GM18502 (cell line): ENCODE measurements at regions not wholly inside any gene's neighbourhood (a gene's known extent, or its start where the extent isn't known, plus 50 kb on each side); places are given as distances from the start of the nearest gene placed in this dataset.
"Not testable (repeated sequence)": the region's sequence is repeated elsewhere in the genome, so short reads cannot be mapped to it uniquely, and the experiment has no call there.

Experiments
- ATAC-seq: cut with Tn5 transposase; IDR thresholded peaks from one replicate; pipeline ENCODE4 v1.9.1; 2021; ENCODE audit warnings: mild to moderate bottlenecking; ENCODE audit not compliant: unreplicated experiment, poor library complexity

DNA sequence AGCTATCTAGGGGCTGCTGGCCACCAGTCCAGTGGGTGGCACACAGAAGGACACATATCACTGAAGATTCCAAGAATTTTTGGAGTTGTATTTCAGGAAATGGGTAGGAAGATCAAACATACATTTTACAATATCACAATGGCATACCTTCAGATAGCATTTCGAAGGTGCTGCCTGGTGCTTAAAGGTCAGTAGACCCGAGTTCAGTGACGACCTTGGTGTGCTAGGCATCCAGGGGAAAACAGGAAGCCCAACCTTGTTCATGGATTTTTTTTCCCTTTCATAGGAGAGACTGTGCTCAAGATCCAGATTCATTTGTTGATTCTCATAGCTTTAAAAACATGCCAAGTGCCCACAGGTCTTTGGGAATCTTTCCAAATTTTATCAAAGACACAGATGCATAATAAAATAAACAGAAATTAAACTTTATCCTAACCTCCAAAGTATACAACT is 51.0 kb upstream of the RCBTB2 start:
- ATAC-seq = no peak

GRCh38 chr13:48585456-48585840 is 52.6 kb upstream of the RCBTB2 start:
- no peak for ATAC-seq

GRCh38 chr13:48586591-48587103 is 53.8 kb upstream of the RCBTB2 start:
- ATAC-seq = no peak

GRCh38 chr13:48588120-48588519 is 55.2 kb upstream of the RCBTB2 start:
- ATAC-seq = no peak

GRCh38 chr13:48590141-48590901 is 57.4 kb upstream of the RCBTB2 start:
- ATAC-seq = no peak

GRCh38 chr13:48591124-48591872 is 58.4 kb upstream of the RCBTB2 start:
- not testable (repeated sequence) for ATAC-seq

DNA sequence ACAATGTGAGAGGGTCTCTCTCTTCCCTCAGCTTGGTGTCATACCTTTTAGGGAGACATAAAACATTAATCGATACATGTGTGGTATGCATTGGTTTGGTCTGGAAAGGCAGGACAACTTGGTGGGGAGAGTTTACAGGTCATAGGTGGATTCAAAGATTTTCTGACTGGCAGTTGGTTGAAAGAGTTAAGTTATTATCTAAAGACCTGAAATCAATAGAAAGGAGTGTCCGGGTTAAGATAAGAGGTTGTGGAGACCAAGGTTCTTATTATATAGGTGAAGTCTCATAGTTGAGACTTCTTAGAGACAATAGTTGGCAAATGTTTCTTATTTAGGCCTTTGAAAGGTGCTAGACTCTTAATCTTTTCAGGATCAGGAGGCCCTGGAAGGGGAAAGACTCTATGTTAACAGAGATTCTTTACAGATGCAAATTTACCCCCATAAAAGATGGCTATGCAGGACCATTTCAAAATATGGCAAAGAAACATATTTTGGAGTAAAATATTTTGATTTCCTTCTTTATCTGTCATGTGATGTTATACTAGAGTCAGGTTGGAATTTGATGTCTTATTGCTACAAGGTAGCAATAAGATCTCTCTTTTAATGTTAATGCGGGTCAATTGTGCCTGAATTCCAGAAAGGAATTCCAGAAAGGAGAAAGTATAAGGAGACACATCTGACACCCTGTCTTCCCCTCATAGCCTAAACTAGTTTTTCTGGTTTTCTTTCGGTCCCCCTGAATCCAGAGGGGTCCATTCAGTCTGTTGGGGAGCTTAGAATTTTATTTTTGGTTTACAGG is 59.2 kb upstream of the RCBTB2 start:
- ATAC-seq = no peak

DNA sequence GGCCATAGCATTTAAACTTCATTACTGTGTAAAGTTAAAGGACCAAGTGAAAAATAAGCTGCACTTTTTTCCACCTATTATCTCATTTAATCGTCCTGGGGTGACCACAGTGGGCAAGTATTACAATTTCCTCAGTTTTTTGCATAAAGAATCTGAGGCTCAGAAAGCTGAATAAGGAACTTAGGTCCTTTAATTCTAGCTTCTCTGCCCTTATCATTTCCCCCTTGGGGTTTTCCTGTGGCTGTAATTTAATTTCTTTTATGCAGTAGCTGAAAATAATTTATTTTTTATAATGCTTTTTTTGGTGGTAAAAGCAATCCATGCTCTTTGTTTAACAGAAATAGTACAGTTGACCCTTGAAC is 59.8 kb upstream of the RCBTB2 start:
- ATAC-seq = no peak

DNA sequence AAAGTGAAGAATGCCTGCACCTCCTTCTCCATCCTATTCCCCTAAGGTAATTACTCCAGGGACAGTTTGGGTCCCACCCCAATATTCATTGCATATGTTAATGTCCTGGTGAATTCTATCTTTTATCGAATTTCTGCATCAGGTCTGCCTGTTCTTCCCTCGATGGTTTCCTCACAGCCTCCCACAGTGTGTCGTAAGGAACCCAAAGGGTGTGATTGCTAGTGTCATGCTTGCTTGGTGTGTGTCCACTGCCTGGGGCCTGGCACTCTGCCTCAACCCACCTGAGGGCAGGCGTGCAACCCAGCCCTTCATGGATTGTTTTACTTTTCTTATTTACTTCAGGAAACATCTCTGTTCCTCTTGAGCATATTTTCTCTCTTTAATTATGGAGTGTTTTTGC is 60.2 kb upstream of the CYSLTR2 start:
- ATAC-seq = no peak

- peak; percentile 61 for ATAC-seq
These were observed 59.5 kb upstream of the CYSLTR2 start for GRCh38 chr13:48594096-48594815.

- peak; percentile 77 for ATAC-seq
These were observed 58.0 kb upstream of the CYSLTR2 start for GRCh38 chr13:48595431-48596429.

DNA sequence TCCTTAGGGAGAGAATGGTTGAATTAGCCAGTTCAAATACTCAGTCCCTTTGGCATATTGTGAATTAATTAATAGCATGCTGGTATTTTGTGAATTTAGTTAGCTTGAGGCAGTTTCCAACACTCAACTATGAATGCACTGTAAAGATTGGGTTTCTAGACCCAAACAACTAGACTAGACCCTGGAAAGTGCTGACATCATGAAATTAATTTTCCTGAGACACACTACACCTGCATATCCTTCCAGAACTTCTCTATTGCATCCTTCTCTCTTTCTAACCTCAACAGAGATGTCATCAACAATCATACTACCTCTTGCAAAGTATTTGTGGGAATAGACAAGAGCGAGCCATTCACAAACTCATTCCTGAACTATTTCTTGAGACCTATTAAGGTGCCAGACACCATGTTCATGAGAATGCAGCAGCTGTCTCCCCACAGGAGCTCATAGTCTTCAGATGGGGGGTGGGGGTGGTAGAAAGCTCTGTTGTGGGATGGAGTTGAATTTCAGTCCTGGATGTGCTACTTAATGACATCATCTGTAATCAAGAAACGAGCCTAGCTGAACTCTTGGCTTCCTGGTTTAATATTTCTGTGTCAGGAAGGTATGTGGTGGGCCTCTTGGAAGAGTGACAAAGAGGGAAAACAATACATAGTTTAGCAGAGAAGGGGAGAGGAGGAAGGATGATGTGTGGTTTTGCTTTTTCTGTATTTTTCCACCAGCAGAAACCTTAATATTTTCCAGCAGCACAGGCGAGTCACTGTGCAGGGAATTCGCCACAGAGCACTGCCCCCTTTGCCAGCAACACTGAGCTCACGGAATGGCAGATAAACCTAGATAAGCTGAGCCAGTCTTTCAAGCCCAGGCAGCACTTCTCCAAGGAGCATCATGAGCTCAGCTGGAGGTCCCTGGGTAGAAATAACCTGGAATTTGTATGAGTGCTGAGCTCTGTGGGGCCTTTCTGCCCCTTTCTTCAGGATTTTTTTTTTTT is 53.1 kb upstream of the CYSLTR2 start:
- no peak for ATAC-seq

DNA sequence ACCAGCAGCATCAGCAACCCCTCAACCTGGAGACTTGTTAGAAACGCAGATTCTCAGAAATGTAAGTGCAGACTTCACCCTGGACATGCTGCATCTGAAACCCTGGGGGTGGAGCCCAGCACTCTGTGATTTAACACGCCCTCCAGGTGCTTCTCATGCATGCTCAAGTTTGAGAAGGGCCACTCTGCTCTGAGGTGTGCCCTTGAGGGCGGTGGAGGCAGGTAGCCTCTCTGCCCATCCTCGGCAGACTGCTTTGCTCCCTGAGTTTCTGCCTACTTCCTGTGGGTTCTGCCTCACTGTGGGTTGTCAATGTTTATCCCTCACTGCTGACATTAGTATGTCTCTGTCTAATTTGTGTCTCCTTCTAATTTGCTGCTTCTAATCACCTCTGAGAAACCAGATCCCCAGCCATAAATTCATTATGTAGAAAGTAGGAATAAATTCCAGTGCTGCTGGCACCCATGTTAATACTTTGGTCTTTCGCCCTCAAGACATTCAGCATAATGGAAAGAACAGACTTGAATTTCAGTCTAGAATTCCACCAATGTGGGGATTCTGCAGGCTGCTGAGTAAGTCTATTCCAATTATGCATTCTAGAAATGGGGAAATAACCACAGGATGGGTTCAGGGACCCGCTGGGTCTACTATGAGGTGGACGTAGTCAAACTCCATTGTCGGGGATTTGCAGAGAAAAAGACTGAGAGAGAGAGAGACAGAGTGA is 51.3 kb upstream of the CYSLTR2 start:
- no peak for ATAC-seq

DNA sequence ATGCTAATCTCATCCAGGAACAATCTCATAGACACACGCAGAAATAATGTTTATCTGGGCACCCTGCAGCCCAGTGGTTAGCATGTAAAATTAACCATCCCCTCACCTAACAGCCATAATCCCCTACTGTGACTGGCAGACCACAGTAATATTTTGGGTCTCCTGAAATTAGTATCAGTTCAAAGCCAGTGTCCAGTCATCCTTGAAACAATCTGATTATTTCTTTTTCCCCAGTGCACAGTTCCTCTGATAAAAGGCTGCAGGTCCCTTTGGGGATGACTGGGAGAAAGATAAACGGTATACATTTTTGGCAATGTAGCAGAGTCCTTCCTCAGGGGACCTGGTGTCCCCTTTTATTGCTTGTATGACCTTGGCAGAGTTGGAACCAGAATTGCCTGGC is 50.4 kb upstream of the CYSLTR2 start:
- no peak for ATAC-seq
